Osteoblast (primary cell): ENCODE measurements at regions not wholly inside any gene's neighbourhood (a gene's known extent, or its start where the extent isn't known, plus 50 kb on each side); places are given as distances from the start of the nearest gene placed in this dataset.

Experiments
- DNase-seq: peaks from one replicate; pipeline ENCODE4 v3.0.0; 2011; ENCODE audit warnings: low spot score, mixed read lengths; ENCODE audit not compliant: insufficient read length; ENCODE audit errors: missing footprints
- H2AFZ ChIP-seq: 2 replicates; pipeline ENCODE4 v1.6.0; 2011; ENCODE audit warnings: mild to moderate bottlenecking, low read length
- H3K27ac ChIP-seq: 2 replicates; pipeline ENCODE4 v1.5.1; 2011; ENCODE audit warnings: mild to moderate bottlenecking, low read depth, low read length, moderate library complexity
- H3K27me3 ChIP-seq: 2 replicates; pipeline ENCODE4 v1.6.0; 2012; ENCODE audit warnings: mild to moderate bottlenecking, control low read depth, inconsistent platforms, low read length, moderate library complexity; ENCODE audit not compliant: insufficient read depth
- H3K36me3 ChIP-seq: 2 replicates; pipeline ENCODE4 v1.5.1; 2011; ENCODE audit warnings: mild to moderate bottlenecking, low read length, control low read depth, moderate library complexity; ENCODE audit not compliant: insufficient read depth
- H3K4me1 ChIP-seq: 2 replicates; pipeline ENCODE4 v1.5.1; 2011; ENCODE audit warnings: mild to moderate bottlenecking, low read length, control low read depth, moderate library complexity; ENCODE audit not compliant: insufficient read depth
- H3K4me2 ChIP-seq: 2 replicates; pipeline ENCODE4 v1.6.0; 2011; ENCODE audit warnings: mild to moderate bottlenecking, low read length; ENCODE audit not compliant: insufficient read depth
- H3K4me3 ChIP-seq: fragments of 200-600 bp; sonication (generic); 3 replicates; pipeline ENCODE4 v1.5.1; 2012; ENCODE audit warnings: mild to moderate bottlenecking, low read length, inconsistent platforms; ENCODE audit not compliant: insufficient read depth
- H3K79me2 ChIP-seq: 2 replicates; pipeline ENCODE4 v1.6.0; 2012; ENCODE audit warnings: mild to moderate bottlenecking, low read length, control low read depth, inconsistent platforms; ENCODE audit not compliant: insufficient read depth
- H3K9me3 ChIP-seq: 2 replicates; pipeline ENCODE4 v1.5.1; 2011; ENCODE audit warnings: low read depth, low read length, control low read depth
- H4K20me1 ChIP-seq: 2 replicates; pipeline ENCODE4 v1.6.0; 2012; ENCODE audit warnings: mild to moderate bottlenecking, low read length, control low read depth; ENCODE audit not compliant: insufficient read depth
- TF ChIP-seq, protein P1 (sequence below): IDR thresholded peaks from 2 replicates; pipeline ENCODE4 v1.5.1; 2011; ENCODE audit warnings: mild to moderate bottlenecking, low read depth, low read length, moderate library complexity; ENCODE audit errors: extremely low read depth

DNA sequence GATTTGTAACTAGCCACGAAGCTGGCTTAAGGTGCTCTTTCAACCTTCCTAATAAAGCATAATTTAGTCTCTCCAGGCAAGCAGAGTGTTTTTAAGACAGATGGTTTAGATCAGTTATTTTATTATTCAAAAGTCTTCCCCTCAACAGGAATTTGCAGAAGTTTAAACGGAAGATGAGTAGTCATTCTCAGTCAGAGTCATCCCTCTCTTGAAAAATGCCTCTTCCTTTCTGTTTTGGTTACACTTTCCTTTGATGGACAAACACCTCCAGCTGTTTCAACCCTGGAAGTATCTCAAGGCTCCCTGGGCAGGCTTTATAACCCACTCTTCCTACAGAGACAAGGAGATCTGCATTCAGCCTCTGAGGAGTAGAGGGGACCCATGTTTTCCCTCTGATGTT lies 60.3 kb upstream of the POU2AF2 start:
- H2AFZ ChIP-seq: no peak overlapping the region
- no peaks in the 10 kb centered on the region for H3K9me3 ChIP-seq
- no peaks in the 10 kb centered on the region for H4K20me1 ChIP-seq
- H3K36me3 ChIP-seq: no peaks in the 10 kb centered on the region
- no peaks in the 10 kb centered on the region for H3K79me2 ChIP-seq
- H3K4me3 ChIP-seq: no peak overlapping the region
- H3K27ac ChIP-seq: no peak overlapping the region
- H3K27me3 ChIP-seq: no peaks in the 10 kb centered on the region
- peak; percentile 78 for DNase-seq
- TF ChIP-seq, protein P1, sequence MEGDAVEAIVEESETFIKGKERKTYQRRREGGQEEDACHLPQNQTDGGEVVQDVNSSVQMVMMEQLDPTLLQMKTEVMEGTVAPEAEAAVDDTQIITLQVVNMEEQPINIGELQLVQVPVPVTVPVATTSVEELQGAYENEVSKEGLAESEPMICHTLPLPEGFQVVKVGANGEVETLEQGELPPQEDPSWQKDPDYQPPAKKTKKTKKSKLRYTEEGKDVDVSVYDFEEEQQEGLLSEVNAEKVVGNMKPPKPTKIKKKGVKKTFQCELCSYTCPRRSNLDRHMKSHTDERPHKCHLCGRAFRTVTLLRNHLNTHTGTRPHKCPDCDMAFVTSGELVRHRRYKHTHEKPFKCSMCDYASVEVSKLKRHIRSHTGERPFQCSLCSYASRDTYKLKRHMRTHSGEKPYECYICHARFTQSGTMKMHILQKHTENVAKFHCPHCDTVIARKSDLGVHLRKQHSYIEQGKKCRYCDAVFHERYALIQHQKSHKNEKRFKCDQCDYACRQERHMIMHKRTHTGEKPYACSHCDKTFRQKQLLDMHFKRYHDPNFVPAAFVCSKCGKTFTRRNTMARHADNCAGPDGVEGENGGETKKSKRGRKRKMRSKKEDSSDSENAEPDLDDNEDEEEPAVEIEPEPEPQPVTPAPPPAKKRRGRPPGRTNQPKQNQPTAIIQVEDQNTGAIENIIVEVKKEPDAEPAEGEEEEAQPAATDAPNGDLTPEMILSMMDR: no peak
- H3K4me1 ChIP-seq: no peaks in the 10 kb centered on the region
- no peak overlapping the region for H3K4me2 ChIP-seq

DNA sequence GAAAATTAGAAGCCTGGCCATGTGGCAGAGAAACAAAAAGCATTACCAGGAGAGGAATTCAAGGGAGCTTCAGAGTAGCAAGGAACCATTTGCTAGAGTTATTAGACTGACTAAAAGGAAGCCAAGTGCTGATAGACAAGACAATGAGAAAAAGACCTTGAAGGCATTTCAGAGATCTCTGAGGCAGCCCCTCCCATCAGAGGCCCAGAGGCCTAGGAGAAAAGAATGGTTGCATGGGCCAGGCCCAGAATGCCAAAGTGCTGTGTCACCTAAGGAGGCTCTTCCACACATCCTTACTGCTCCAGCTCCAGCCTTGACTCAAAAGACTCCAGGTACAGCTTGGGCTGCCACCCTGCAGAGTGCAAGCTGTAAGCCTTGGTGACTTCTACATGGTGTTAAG lies 61.8 kb upstream of the POU2AF2 start:
- Histone ChIP-seq H3K4me3 (no peak overlapping the region), H4K20me1 (no peaks in the 10 kb centered on the region), H3K27me3 (no peaks in the 10 kb centered on the region), H3K36me3 (no peaks in the 10 kb centered on the region), H3K4me2 (no peak overlapping the region), H2AFZ (no peak overlapping the region), H3K9me3 (no peaks in the 10 kb centered on the region), H3K27ac (no peak overlapping the region), H3K79me2 (no peaks in the 10 kb centered on the region), H3K4me1 (no peaks in the 10 kb centered on the region)
- no peak for DNase-seq
- TF ChIP-seq, protein P1: no peak

DNA sequence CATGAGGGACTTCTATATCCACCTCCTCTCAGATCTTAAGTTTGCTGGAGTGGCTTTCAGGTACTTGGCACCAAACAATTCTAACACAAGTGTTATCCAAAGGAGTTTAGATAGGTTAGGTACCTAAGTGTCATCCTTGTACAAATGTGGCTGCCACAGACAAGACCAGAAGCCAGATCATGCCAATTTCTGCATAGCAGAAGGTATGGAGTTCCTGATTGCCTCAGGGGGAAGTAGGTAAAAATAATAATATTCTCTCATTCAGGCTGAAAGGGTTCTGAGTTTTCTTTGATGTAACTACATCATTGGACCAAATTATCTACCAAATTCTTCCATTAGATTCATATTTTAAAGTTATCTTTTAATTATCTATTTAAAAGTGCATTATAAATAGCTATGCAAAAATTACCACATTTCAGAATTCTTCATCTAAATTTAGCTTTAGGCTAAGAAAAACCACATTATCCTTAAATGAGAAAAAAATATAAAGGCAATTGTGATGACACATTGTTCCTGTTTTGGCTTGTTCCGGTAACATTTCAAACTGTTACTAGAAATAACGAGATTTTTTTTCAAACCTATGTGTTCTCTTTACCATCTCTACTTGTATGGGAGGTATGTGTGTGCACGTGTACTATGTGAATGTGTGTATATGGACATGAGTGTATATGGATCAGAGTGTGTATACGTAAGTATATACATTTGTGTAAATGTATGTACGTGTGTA lies 66.2 kb upstream of the POU2AF2 start:
- H3K4me1 ChIP-seq: no peaks in the 10 kb centered on the region
- no peak overlapping the region for H3K4me3 ChIP-seq
- no peak overlapping the region for H3K4me2 ChIP-seq
- DNase-seq: no peak
- no peak overlapping the region for H3K27ac ChIP-seq
- H3K36me3 ChIP-seq: no peaks in the 10 kb centered on the region
- TF ChIP-seq, protein P1: no peak
- no peaks in the 10 kb centered on the region for H3K9me3 ChIP-seq
- no peaks in the 10 kb centered on the region for H3K79me2 ChIP-seq
- H4K20me1 ChIP-seq: no peaks in the 10 kb centered on the region
- no peaks in the 10 kb centered on the region for H3K27me3 ChIP-seq
- H2AFZ ChIP-seq: no peak overlapping the region

DNA sequence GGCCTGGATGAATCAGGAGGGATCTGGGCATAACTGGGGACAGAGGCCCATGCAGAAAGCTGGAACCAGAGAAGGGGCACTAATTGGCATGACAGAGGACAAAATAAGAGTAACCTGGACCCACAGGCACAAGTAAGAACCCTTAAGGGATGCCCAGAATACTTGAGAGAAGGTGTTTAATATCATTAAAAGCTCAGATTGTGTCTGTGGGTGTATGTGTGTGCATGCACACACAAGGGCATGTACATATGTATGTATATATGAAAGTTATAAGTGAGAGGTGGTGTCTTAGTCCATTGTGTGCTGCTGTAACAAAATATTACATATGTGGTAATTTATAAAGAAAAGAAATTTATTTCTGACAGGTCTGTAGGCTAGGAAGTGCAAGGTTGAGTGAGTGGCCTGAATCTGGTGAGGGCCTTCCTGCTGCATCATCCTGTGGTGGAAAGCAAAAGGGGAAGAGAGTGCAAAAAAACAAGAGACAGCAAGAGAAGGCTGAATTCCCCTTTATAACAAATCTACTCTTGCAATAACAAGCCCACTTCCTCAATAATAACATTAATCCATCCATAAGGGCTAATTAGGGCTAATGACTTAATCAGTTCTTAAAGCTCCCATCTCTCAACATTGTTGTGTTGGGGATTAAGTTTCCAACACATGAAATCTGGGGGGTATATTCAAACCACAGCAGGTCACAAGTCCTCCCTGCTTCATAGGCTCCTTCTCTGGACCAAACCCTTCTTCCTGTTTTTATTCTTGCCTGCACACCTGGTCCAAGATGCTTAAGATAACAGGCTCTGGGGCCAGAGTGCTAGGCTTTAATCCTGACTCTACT lies 68.3 kb upstream of the POU2AF2 start:
- Histone ChIP-seq H3K9me3 (no peaks in the 10 kb centered on the region), H3K27ac (no peak overlapping the region), H3K4me3 (no peak overlapping the region), H4K20me1 (no peaks in the 10 kb centered on the region), H2AFZ (no peak overlapping the region), H3K79me2 (no peaks in the 10 kb centered on the region), H3K4me1 (no peaks in the 10 kb centered on the region), H3K36me3 (no peaks in the 10 kb centered on the region), H3K27me3 (no peaks in the 10 kb centered on the region), H3K4me2 (no peak overlapping the region)
- no peak for DNase-seq
- TF ChIP-seq, protein P1: no peak
